Spleen (tissue), 7 donors: ENCODE measurements at regions not wholly inside any gene's neighbourhood (a gene's known extent, or its start where the extent isn't known, plus 50 kb on each side); places are given as distances from the start of the nearest gene placed in this dataset.

ENCODE experiments used
- CTCF ChIP-seq, 11 experiments: fragments of 200-600 bp in 7 of 11; fragments of 450-650 bp in 4 of 11; sonication (generic) in 4 of 11; IDR thresholded peaks in 8 of 11; conservative IDR thresholded peaks in 3 of 11; 1 replicate in 7 of 11; 2 replicates in 4 of 11; pipeline versions ENCODE4 v1.4.0 to v1.8.0; 2016 to 2021; ENCODE audit warnings: antibody characterized with exemption in 11 of 11, inconsistent platforms in 4 of 11, mild to moderate bottlenecking in 1 of 11
- POLR2A ChIP-seq, 3 donors: fragments of 450-650 bp; IDR thresholded peaks; one replicate each; pipeline ENCODE4 v1.5.1; 2017; ENCODE audit warnings: antibody characterized with exemption in 3 of 3, mild to moderate bottlenecking in 1 of 3
- POLR2AphosphoS5 ChIP-seq, 3 donors: sonication (generic); formaldehyde crosslinking; IDR thresholded peaks; one replicate each; pipeline ENCODE4 v1.5.1; 2017; ENCODE audit warnings: antibody characterized with exemption in 3 of 3
- donor health status: DM: no; HTN: no; CAD: no; lungs with moderate emphysema.
- donor health status: DM: no; HTN: no; CAD: no.
- donor health status: DM: no; HTN: no; CAD: no.

- TF ChIP-seq CTCF (IDR thresholded peaks at IDR 0.05 in 8 of 11, conservative IDR thresholded peaks at IDR 0.05 in 3 of 11) (no peak), POLR2AphosphoS5 (IDR thresholded peaks at IDR 0.05) (no peak), POLR2A (IDR thresholded peaks at IDR 0.05) (no peak)
These were observed 224.5 kb downstream of the TXNL1 start for GRCh38 chr18:56413862-56414261.
